H1 (cell line): ENCODE measurements at regions not wholly inside any gene's neighbourhood (a gene's known extent, or its start where the extent isn't known, plus 50 kb on each side); places are given as distances from the start of the nearest gene placed in this dataset.

ENCODE experiments used
- CTCF ChIA-PET: fragments of 300-600 bp; sonication (Branson Sonifier 250); formaldehyde crosslinking; loops from one replicate; lab custom pipeline; 2021; ENCODE audit not compliant: partially characterized antibody; lab: Charles Lee
- POLR2A ChIA-PET: fragments of 300-600 bp; sonication (Branson Sonifier 250); formaldehyde crosslinking; loops from one replicate; lab custom pipeline; 2021; ENCODE audit warnings: inconsistent platforms; ENCODE audit not compliant: partially characterized antibody; lab: Charles Lee
- DNase-seq, 2 experiments: peaks; one replicate each; pipeline versions ENCODE4 v3.0.0 to v3.0.0-alpha.2; 2010 to 2022; ENCODE audit warnings: low spot score in 2 of 2, low read depth in 1 of 2, mixed read lengths in 1 of 2
- FAIRE-seq: peaks from 2 replicates; lab custom pipeline; 2011; peaks lifted over from hg19 to GRCh38; lab: Jason Lieb, UNC
- H2AFZ ChIP-seq: 2 replicates; pipeline ENCODE4 v1.8.1; 2012; ENCODE audit warnings: low read length, inconsistent platforms
- H2AK5ac ChIP-seq: 2 replicates; pipeline ENCODE4 v1.6.1; 2013; ENCODE audit warnings: low read depth, low read length
- H2BK120ac ChIP-seq: replicated peaks from 2 replicates; pipeline ENCODE3; 2013; ENCODE audit warnings: low read depth, low read length, inconsistent platforms
- H2BK12ac ChIP-seq: 2 replicates; pipeline ENCODE4 v1.6.1; 2013; ENCODE audit warnings: low read depth, low read length
- H2BK15ac ChIP-seq: 2 replicates; pipeline ENCODE4 v1.6.1; 2013; ENCODE audit warnings: low read length
- H2BK20ac ChIP-seq: 2 replicates; pipeline ENCODE4 v1.6.1; 2013; ENCODE audit warnings: low read length
- H2BK5ac ChIP-seq: 2 replicates; pipeline ENCODE4 v1.6.1; 2013; ENCODE audit warnings: low read depth, low read length
- H3K14ac ChIP-seq: 2 replicates; pipeline ENCODE4 v1.6.1; 2013; ENCODE audit warnings: inconsistent platforms; ENCODE audit not compliant: insufficient read length
- H3K18ac ChIP-seq: 2 replicates; pipeline ENCODE4 v1.6.1; 2013; ENCODE audit warnings: low read length; ENCODE audit errors: extremely low read depth
- H3K23ac ChIP-seq: 2 replicates; pipeline ENCODE4 v1.6.1; 2013; ENCODE audit warnings: inconsistent platforms; ENCODE audit not compliant: insufficient read length
- H3K23me2 ChIP-seq: 2 replicates; pipeline ENCODE4 v1.6.1; 2013; ENCODE audit warnings: low read depth, low read length
- H3K27ac ChIP-seq: 2 replicates; pipeline ENCODE4 v1.6.1; 2011; ENCODE audit warnings: low read depth, low read length, inconsistent platforms
- H3K27me3 ChIP-seq, 4 experiments: replicated peaks in 1 of 4; 1 replicate in 1 of 4; 2 replicates in 3 of 4; pipeline versions ENCODE4 v1.6.1 to v1.8.1; 2011 to 2013; ENCODE audit warnings: low read length in 3 of 4, mild to moderate bottlenecking in 3 of 4, inconsistent platforms in 2 of 4, mixed read lengths in 2 of 4, moderate library complexity in 1 of 4; ENCODE audit not compliant: control insufficient read depth in 3 of 4, insufficient read depth in 3 of 4; ENCODE audit errors: extremely low read depth in 1 of 4
- H3K36me3 ChIP-seq, 4 experiments: 2 replicates each; pipeline versions ENCODE4 v1.6.1 to v1.8.1; 2011 to 2013; ENCODE audit warnings: mild to moderate bottlenecking in 4 of 4, low read length in 3 of 4, moderate library complexity in 2 of 4, control low read depth in 1 of 4, inconsistent platforms in 1 of 4; ENCODE audit not compliant: insufficient read depth in 4 of 4, control insufficient read depth in 2 of 4
- H3K4ac ChIP-seq: replicated peaks from 2 replicates; pipeline ENCODE3; 2013; ENCODE audit warnings: low read length, low read depth, mixed read lengths, inconsistent platforms; ENCODE audit not compliant: insufficient read length
- H3K4me1 ChIP-seq, 4 experiments: replicated peaks in 1 of 4; 1 replicate in 1 of 4; 2 replicates in 3 of 4; pipeline versions ENCODE4 v1.6.1 to v1.8.1; 2011 to 2013; ENCODE audit warnings: low read length in 3 of 4, inconsistent platforms in 2 of 4, mixed read lengths in 1 of 4; ENCODE audit not compliant: insufficient read depth in 4 of 4, control insufficient read depth in 3 of 4
- H3K4me2 ChIP-seq, 2 experiments: 2 replicates each; pipeline versions ENCODE4 v1.6.1 to v1.8.1; 2011 to 2013; ENCODE audit warnings: low read depth in 2 of 2, low read length in 2 of 2, control low read depth in 1 of 2, inconsistent platforms in 1 of 2, mild to moderate bottlenecking in 1 of 2; ENCODE audit not compliant: insufficient read depth in 1 of 2
- H3K4me3 ChIP-seq, 4 experiments: fragments of 200-600, 300-600 bp in 1 of 4; sonication (generic), shearing (Covaris generic), sonication (Bioruptor Twin) in 1 of 4; 2 replicates each; pipeline versions ENCODE4 v1.5.1 to v1.8.1; 2011 to 2016; ENCODE audit warnings: low read length in 4 of 4, low read depth in 3 of 4, control low read depth in 2 of 4, inconsistent platforms in 2 of 4, mild to moderate bottlenecking in 2 of 4, mixed read lengths in 1 of 4, moderate library complexity in 1 of 4; ENCODE audit not compliant: insufficient read depth in 2 of 4; ENCODE audit errors: extremely low read depth in 1 of 4
- H3K56ac ChIP-seq: replicated peaks from 2 replicates; pipeline ENCODE3; 2013; ENCODE audit warnings: low read depth, mild to moderate bottlenecking, mixed read lengths, low read length, inconsistent platforms; ENCODE audit not compliant: insufficient read length
- H3K79me1 ChIP-seq: 2 replicates; pipeline ENCODE4 v1.6.1; 2013; ENCODE audit warnings: low read depth, low read length, control low read depth
- H3K79me2 ChIP-seq, 2 experiments: 2 replicates each; pipeline versions ENCODE4 v1.6.1 to v1.8.1; 2012 to 2013; ENCODE audit warnings: low read length in 2 of 2, mild to moderate bottlenecking in 2 of 2, inconsistent platforms in 1 of 2; ENCODE audit not compliant: insufficient read depth in 2 of 2, control insufficient read depth in 1 of 2
- H3K9ac ChIP-seq, 4 experiments: replicated peaks in 1 of 4; 1 replicate in 1 of 4; 2 replicates in 3 of 4; pipeline versions ENCODE4 v1.6.1 to v1.8.1; 2011 to 2013; ENCODE audit warnings: low read depth in 3 of 4, low read length in 3 of 4, control low read depth in 2 of 4, mild to moderate bottlenecking in 2 of 4, moderate library complexity in 2 of 4, inconsistent platforms in 1 of 4; ENCODE audit errors: extremely low read depth in 1 of 4
- H3K9me3 ChIP-seq, 2 experiments: 2 replicates each; pipeline versions ENCODE4 v1.6.1 to v1.8.1; 2012 to 2013; ENCODE audit warnings: mild to moderate bottlenecking in 2 of 2, moderate library complexity in 2 of 2, control low read depth in 1 of 2, inconsistent platforms in 1 of 2, low read depth in 1 of 2, low read length in 1 of 2, mixed read lengths in 1 of 2; ENCODE audit not compliant: insufficient read depth in 2 of 2
- H4K20me1 ChIP-seq, 2 experiments: replicated peaks in 1 of 2; 2 replicates each; pipeline versions ENCODE3 to v1.8.1; 2011 to 2013; ENCODE audit warnings: inconsistent platforms in 2 of 2, low read length in 2 of 2, mild to moderate bottlenecking in 1 of 2; ENCODE audit not compliant: insufficient read depth in 2 of 2, control insufficient read depth in 1 of 2
- H4K5ac ChIP-seq: 2 replicates; pipeline ENCODE4 v1.6.1; 2013; ENCODE audit warnings: low read length, low read depth, mixed read lengths, inconsistent platforms; ENCODE audit not compliant: insufficient read length
- H4K8ac ChIP-seq: 2 replicates; pipeline ENCODE4 v1.8.0; 2013; ENCODE audit warnings: mild to moderate bottlenecking, moderate library complexity, low read length, inconsistent platforms; ENCODE audit not compliant: insufficient read depth; ENCODE audit errors: extremely low read depth
- H4K91ac ChIP-seq: replicated peaks from 2 replicates; pipeline ENCODE3; 2013; ENCODE audit warnings: low read length, mixed read lengths, inconsistent platforms; ENCODE audit not compliant: insufficient read length
- CTCF ChIP-seq, 3 experiments: IDR thresholded peaks; 1 replicate in 2 of 3; 2 replicates in 1 of 3; pipeline versions ENCODE4 v1.5.1 to v1.6.1; 2011; ENCODE audit warnings: low read length in 3 of 3, mild to moderate bottlenecking in 3 of 3, inconsistent platforms in 2 of 3, low read depth in 1 of 3, moderate library complexity in 1 of 3; ENCODE audit not compliant: insufficient read depth in 1 of 3; ENCODE audit errors: control extremely low read depth in 1 of 3
- RAD21 ChIP-seq, 2 experiments: IDR thresholded peaks in 1 of 2; conservative IDR thresholded peaks in 1 of 2; 2 replicates each; pipeline ENCODE4 v1.6.1; 2011; ENCODE audit warnings: low read depth in 2 of 2, low read length in 2 of 2, improper control_type of control experiment in 1 of 2, inconsistent platforms in 1 of 2, mild to moderate bottlenecking in 1 of 2, moderate library complexity in 1 of 2
- RBBP5 ChIP-seq: IDR thresholded peaks from 2 replicates; pipeline ENCODE4 v1.7.1; 2012; ENCODE audit warnings: low read depth, mild to moderate bottlenecking, inconsistent platforms, low read length, moderate library complexity, borderline replicate concordance
- WGBS, 2 experiments: shearing (Covaris generic) in 1 of 2; methylation state at CpG; one replicate each; pipeline versions ENCODE4 v1.1.6 to v1.1.7; 2013 to 2015; ENCODE audit warnings: low lambda C conversion rate in 2 of 2, mixed read lengths in 2 of 2, inconsistent platforms in 1 of 2, low coverage in 1 of 2, missing lambda C conversion rate in 1 of 2; ENCODE audit not compliant: insufficient replicate concordance in 2 of 2, insufficient coverage in 1 of 2, insufficient read length in 1 of 2; ENCODE audit errors: extremely low coverage in 1 of 2, missing lambda C conversion rate in 1 of 2; 5-methylcytosine and 5-hydroxymethylcytosine counted together

- no peaks in the 10 kb centered on the region for H4K20me1 ChIP-seq
- no peak overlapping the region for H4K91ac ChIP-seq
- no peak overlapping the region for H4K8ac ChIP-seq
- H2BK15ac ChIP-seq, result no peak overlapping the region
- H4K5ac ChIP-seq, result no peak overlapping the region
- no peak overlapping the region for H3K4ac ChIP-seq
- CTCF ChIA-PET, result interaction anchor here (0.6 to 3.0 kb wide), 15 partner anchors 13 to 872 kb away, joined by 3 to 11 read pairs (median 4); no protein-coding TSS in a partner anchor
- no peak for FAIRE-seq
- no peak overlapping the region for H3K18ac ChIP-seq
- H3K79me1 ChIP-seq, result no peaks in the 10 kb centered on the region
- H3K56ac ChIP-seq, result no peak overlapping the region
- no peak overlapping the region for H3K9ac ChIP-seq
- no peak overlapping the region for H3K14ac ChIP-seq
- H3K23ac ChIP-seq, result no peak overlapping the region
- H3K4me1 ChIP-seq, result peaks cover 0 to 3% (median 0%) of the 10 kb centered on the region in 4 experiments; a peak in 1 of 7 replicates
- H2AFZ ChIP-seq, result no peak overlapping the region
- no peak overlapping the region for H3K4me3 ChIP-seq
- POLR2A ChIA-PET, result no interaction called here
- H3K27me3 ChIP-seq, result no peaks in the 10 kb centered on the region
- no peak overlapping the region for H2AK5ac ChIP-seq
- no peaks in the 10 kb centered on the region for H3K23me2 ChIP-seq
- no peak overlapping the region for H2BK120ac ChIP-seq
- no peak overlapping the region for H3K27ac ChIP-seq
- no peak overlapping the region for H2BK20ac ChIP-seq
- no peaks in the 10 kb centered on the region for H3K79me2 ChIP-seq
- 74% methylated on average over 1 of the region's 1 CpG; no CpG with 5 or more reads in 1 of the 2 experiments for WGBS, 2 experiments
- no peak overlapping the region for H2BK12ac ChIP-seq
- no peaks in the 10 kb centered on the region for H3K9me3 ChIP-seq
- TF ChIP-seq RBBP5 (no peak), CTCF (IDR thresholded peaks at IDR 0.05; ENCODE audit: control extremely low read depth in 1 of 3, insufficient read depth in 1 of 3, low read depth in 1 of 3, low read length in 3 of 3) (peak in 1 of 3 experiments; percentile 26; a peak in 2 of 4 replicates), RAD21 (IDR thresholded peaks at IDR 0.05 in 1 of 2, conservative IDR thresholded peaks at IDR 0.05 in 1 of 2; ENCODE audit: low read depth in 2 of 2, low read length in 2 of 2) (0 out of 4 replicates have a peak, but pooled peaks of 1 of the 2 experiments have one; percentile 19)
- DNase-seq, result no peak
- H3K4me2 ChIP-seq, result no peak overlapping the region
- no peaks in the 10 kb centered on the region for H3K36me3 ChIP-seq
- no peak overlapping the region for H2BK5ac ChIP-seq
Measured at GRCh38 chr11:90392692-90393091, 169.8 kb upstream of the CHORDC1 start.
